H9 (cell line): ENCODE measurements at regions not wholly inside any gene's neighbourhood (a gene's known extent, or its start where the extent isn't known, plus 50 kb on each side); places are given as distances from the start of the nearest gene placed in this dataset.

Experiments used
- DNase-seq: peaks from one replicate; pipeline ENCODE4 v3.0.0-alpha.2; 2017
- H2AFZ ChIP-seq: one replicate; pipeline ENCODE4 v1.6.1; 2013; ENCODE audit warnings: mild to moderate bottlenecking, low read length, control low read depth, moderate library complexity
- H2AK5ac ChIP-seq: 2 replicates; pipeline ENCODE4 v1.6.1; 2013; ENCODE audit warnings: low read length, control low read depth, mixed read lengths; ENCODE audit not compliant: insufficient read length
- H2BK120ac ChIP-seq: one replicate; pipeline ENCODE4 v1.6.1; 2013; ENCODE audit warnings: low read depth, mild to moderate bottlenecking, low read length, control low read depth, inconsistent platforms; ENCODE audit not compliant: poor library complexity, severe bottlenecking
- H2BK12ac ChIP-seq: 2 replicates; pipeline ENCODE4 v1.6.1; 2013; ENCODE audit warnings: low read length, control low read depth, mixed read lengths, low read depth; ENCODE audit not compliant: insufficient read length
- H2BK15ac ChIP-seq: 2 replicates; pipeline ENCODE4 v1.6.1; 2013; ENCODE audit warnings: low read depth, low read length, control low read depth
- H2BK20ac ChIP-seq: one replicate; pipeline ENCODE4 v1.6.1; 2013; ENCODE audit warnings: low read depth, mild to moderate bottlenecking, low read length, control low read depth, inconsistent platforms; ENCODE audit not compliant: poor library complexity, severe bottlenecking
- H2BK5ac ChIP-seq: 2 replicates; pipeline ENCODE4 v1.6.1; 2013; ENCODE audit warnings: low read length, control low read depth, mixed read lengths; ENCODE audit not compliant: insufficient read length
- H3K14ac ChIP-seq: 2 replicates; pipeline ENCODE4 v1.6.1; 2013; ENCODE audit warnings: low read length, control low read depth; ENCODE audit not compliant: insufficient read depth
- H3K18ac ChIP-seq: 2 replicates; pipeline ENCODE4 v1.6.1; 2013; ENCODE audit warnings: low read depth, mild to moderate bottlenecking, mixed read lengths, low read length, control low read depth; ENCODE audit not compliant: insufficient read length
- H3K23ac ChIP-seq: 2 replicates; pipeline ENCODE4 v1.6.1; 2013; ENCODE audit warnings: low read length, control low read depth, mixed read lengths, low read depth; ENCODE audit not compliant: insufficient read length
- H3K23me2 ChIP-seq: 2 replicates; pipeline ENCODE4 v1.6.1; 2013; ENCODE audit warnings: low read depth, mild to moderate bottlenecking, mixed read lengths, low read length, control low read depth; ENCODE audit not compliant: insufficient read length, poor library complexity, severe bottlenecking
- H3K27ac ChIP-seq: 2 replicates; pipeline ENCODE4 v1.5.1; 2013; ENCODE audit warnings: low read length, control low read depth, mixed read lengths, low read depth; ENCODE audit not compliant: insufficient read length
- H3K27me3 ChIP-seq: 2 replicates; pipeline ENCODE4 v1.6.1; 2013; ENCODE audit warnings: low read length, control low read depth, inconsistent platforms; ENCODE audit not compliant: insufficient read depth
- H3K4ac ChIP-seq: 2 replicates; pipeline ENCODE4 v1.6.1; 2013; ENCODE audit warnings: low read depth, mild to moderate bottlenecking, control low read depth, inconsistent platforms, low read length, moderate library complexity
- H3K4me1 ChIP-seq: 2 replicates; pipeline ENCODE4 v1.6.1; 2013; ENCODE audit warnings: low read length, control low read depth, inconsistent platforms; ENCODE audit not compliant: insufficient read depth
- H3K4me2 ChIP-seq: 2 replicates; pipeline ENCODE4 v1.6.1; 2013; ENCODE audit warnings: low read length, control low read depth, mixed read lengths; ENCODE audit not compliant: insufficient read length, insufficient read depth
- H3K56ac ChIP-seq: 2 replicates; pipeline ENCODE4 v1.6.1; 2013; ENCODE audit warnings: low read depth, mild to moderate bottlenecking, mixed read lengths, low read length, control low read depth; ENCODE audit not compliant: insufficient read length
- H3K79me1 ChIP-seq: 2 replicates; pipeline ENCODE4 v1.6.1; 2013; ENCODE audit warnings: low read depth, mild to moderate bottlenecking, moderate library complexity, low read length, control low read depth, inconsistent platforms; ENCODE audit not compliant: insufficient read depth, poor library complexity, severe bottlenecking
- H3K79me2 ChIP-seq: 2 replicates; pipeline ENCODE4 v1.6.1; 2013; ENCODE audit warnings: low read length, control low read depth, inconsistent platforms; ENCODE audit not compliant: insufficient read depth
- H3K9ac ChIP-seq: 2 replicates; pipeline ENCODE4 v1.6.1; 2013; ENCODE audit warnings: low read length, control low read depth, mixed read lengths; ENCODE audit not compliant: insufficient read length; ENCODE audit errors: extremely low read depth
- H3K9me3 ChIP-seq: one replicate; pipeline ENCODE4 v1.6.1; 2013; ENCODE audit warnings: low read depth, low read length, inconsistent platforms; ENCODE audit not compliant: control insufficient read depth
- H3T11ph ChIP-seq: one replicate; pipeline ENCODE4 v1.6.1; 2013; ENCODE audit warnings: mild to moderate bottlenecking, low read length, control low read depth, inconsistent platforms
- H4K20me1 ChIP-seq: one replicate; pipeline ENCODE4 v1.6.1; 2013; ENCODE audit not compliant: control insufficient read depth, insufficient read length, insufficient read depth
- H4K5ac ChIP-seq: 2 replicates; pipeline ENCODE4 v1.6.1; 2013; ENCODE audit warnings: low read depth, mild to moderate bottlenecking, mixed read lengths, low read length, control low read depth; ENCODE audit not compliant: insufficient read length
- H4K8ac ChIP-seq: replicated peaks from 2 replicates; pipeline ENCODE4 v1.6.1; 2013; ENCODE audit warnings: low read length, control low read depth, mixed read lengths, low read depth; ENCODE audit not compliant: insufficient read length
- H4K91ac ChIP-seq: 2 replicates; pipeline ENCODE4 v1.6.1; 2013; ENCODE audit warnings: low read depth, mild to moderate bottlenecking, moderate library complexity, mixed read lengths, low read length, control low read depth; ENCODE audit not compliant: insufficient read length
- H3K27ac Mint-ChIP-seq, 3 experiments: 2 replicates in 2 of 3; 3 replicates in 1 of 3; pipeline ENCODE4 v1.8.0; 2020 to 2021; ENCODE audit warnings: mixed read lengths in 3 of 3, mild to moderate bottlenecking in 1 of 3, moderate library complexity in 1 of 3
- H3K27me3 Mint-ChIP-seq: 2 replicates; pipeline ENCODE4 v1.8.0; 2021; ENCODE audit warnings: low read depth, mild to moderate bottlenecking, moderate library complexity, mixed read lengths
- H3K36me3 Mint-ChIP-seq, 3 experiments: 2 replicates in 2 of 3; 3 replicates in 1 of 3; pipeline ENCODE4 v1.8.0; 2020 to 2021; ENCODE audit warnings: low read depth in 3 of 3, mixed read lengths in 3 of 3; ENCODE audit not compliant: insufficient read depth in 1 of 3
- H3K4me1 Mint-ChIP-seq, 2 experiments: 2 replicates each; pipeline ENCODE4 v1.8.0; 2020; ENCODE audit warnings: mixed read lengths in 2 of 2
- H3K4me3 Mint-ChIP-seq, 2 experiments: 2 replicates in 1 of 2; 3 replicates in 1 of 2; pipeline ENCODE4 v1.8.0; 2020 to 2021; ENCODE audit warnings: mild to moderate bottlenecking in 2 of 2, mixed read lengths in 2 of 2, moderate library complexity in 1 of 2
- H3K9me3 Mint-ChIP-seq, 2 experiments: 2 replicates in 1 of 2; 3 replicates in 1 of 2; pipeline ENCODE4 v1.8.0; 2020; ENCODE audit warnings: mild to moderate bottlenecking in 2 of 2, mixed read lengths in 2 of 2, moderate library complexity in 1 of 2
- WGBS: extraction: QIAGEN DNeasy Blood & Tissue Kit; methylation state at CpG from one replicate; pipeline ENCODE4 v1.1.7; 2013; ENCODE audit warnings: missing lambda C conversion rate, low lambda C conversion rate, mixed read lengths; ENCODE audit not compliant: insufficient read length; ENCODE audit errors: extremely low coverage; 5-methylcytosine and 5-hydroxymethylcytosine counted together
- TF ChIP-seq, protein P1 (sequence below): fragments of 200-600 bp; sonication (generic); conservative IDR thresholded peaks from 3 replicates; pipeline ENCODE4 v1.8.0; 2021; ENCODE audit warnings: antibody characterized with exemption, mild to moderate bottlenecking

DNA sequence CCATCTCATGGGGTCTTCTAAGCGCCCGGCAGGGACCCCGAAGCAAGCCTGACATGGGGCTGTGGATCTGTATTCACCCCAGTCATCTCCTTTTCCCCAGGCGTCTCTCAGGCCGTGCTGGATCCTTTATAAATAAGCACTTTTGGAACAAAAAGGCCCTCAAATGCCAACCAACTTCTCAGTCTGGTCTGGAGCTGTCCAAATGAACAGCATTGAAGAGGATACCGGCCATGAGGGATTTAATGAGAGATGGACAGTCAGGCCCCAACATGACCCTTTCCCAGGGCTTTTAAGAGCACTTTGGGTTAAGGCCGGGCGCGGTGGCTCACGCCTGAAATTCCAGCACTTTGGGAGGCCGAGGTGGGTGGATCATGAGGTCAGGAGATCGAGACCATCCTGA, 89.2 kb upstream of the SPATA12 start:
- Mint-ChIP-seq H3K9me3 (no peaks in the 10 kb centered on the region), H3K27me3 (no peaks in the 10 kb centered on the region; the same call in 1 of the 2 replicates), H3K36me3 (peaks cover 0 to 2% (median 0%) of the 10 kb centered on the region in 3 experiments; a peak in 2 of 7 replicates), H3K4me1 (peaks cover 4 to 7% of the 10 kb centered on the region in 2 experiments), H3K4me3 (no peak overlapping the region), H3K27ac (no peak overlapping the region)
- Histone ChIP-seq H3K56ac (no peak overlapping the region), H2BK12ac (no peak overlapping the region), H3K14ac (no peak overlapping the region), H2BK5ac (no peak overlapping the region), H3K4me2 (no peak overlapping the region), H3K23ac (no peak overlapping the region), H3K27ac (no peak overlapping the region), H3K4me1 (no peaks in the 10 kb centered on the region), H2AK5ac (no peak overlapping the region), H2AFZ (no peak overlapping the region), H4K5ac (no peak overlapping the region), H3K18ac (no peak overlapping the region), H3K23me2 (no peaks in the 10 kb centered on the region), H4K8ac (no peak overlapping the region), H3K4ac (no peak overlapping the region), H3K79me1 (no peaks in the 10 kb centered on the region), H2BK20ac (no peak overlapping the region), H3K9ac (no peak overlapping the region), H4K20me1 (no peaks in the 10 kb centered on the region), H3T11ph (no peak overlapping the region), H2BK15ac (no peak overlapping the region), H4K91ac (no peak overlapping the region), H2BK120ac (no peak overlapping the region), H3K9me3 (no peaks in the 10 kb centered on the region), H3K27me3 (no peaks in the 10 kb centered on the region), H3K79me2 (no peaks in the 10 kb centered on the region)
- whole genome bisulfite sequencing: no CpG with 5 or more reads among the region's 12 CpGs
- TF ChIP-seq, protein P1, sequence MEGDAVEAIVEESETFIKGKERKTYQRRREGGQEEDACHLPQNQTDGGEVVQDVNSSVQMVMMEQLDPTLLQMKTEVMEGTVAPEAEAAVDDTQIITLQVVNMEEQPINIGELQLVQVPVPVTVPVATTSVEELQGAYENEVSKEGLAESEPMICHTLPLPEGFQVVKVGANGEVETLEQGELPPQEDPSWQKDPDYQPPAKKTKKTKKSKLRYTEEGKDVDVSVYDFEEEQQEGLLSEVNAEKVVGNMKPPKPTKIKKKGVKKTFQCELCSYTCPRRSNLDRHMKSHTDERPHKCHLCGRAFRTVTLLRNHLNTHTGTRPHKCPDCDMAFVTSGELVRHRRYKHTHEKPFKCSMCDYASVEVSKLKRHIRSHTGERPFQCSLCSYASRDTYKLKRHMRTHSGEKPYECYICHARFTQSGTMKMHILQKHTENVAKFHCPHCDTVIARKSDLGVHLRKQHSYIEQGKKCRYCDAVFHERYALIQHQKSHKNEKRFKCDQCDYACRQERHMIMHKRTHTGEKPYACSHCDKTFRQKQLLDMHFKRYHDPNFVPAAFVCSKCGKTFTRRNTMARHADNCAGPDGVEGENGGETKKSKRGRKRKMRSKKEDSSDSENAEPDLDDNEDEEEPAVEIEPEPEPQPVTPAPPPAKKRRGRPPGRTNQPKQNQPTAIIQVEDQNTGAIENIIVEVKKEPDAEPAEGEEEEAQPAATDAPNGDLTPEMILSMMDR: no peak
- peak; percentile 12 for DNase-seq
